ENCODE measurements at regions not wholly inside any gene's neighbourhood (a gene's known extent, or its start where the extent isn't known, plus 50 kb on each side); places are given as distances from the start of the nearest gene placed in this dataset.

GRCh38 chr9:2243666-2244555, 228.8 kb downstream of the SMARCA2 start:
- H3K27me3 Mint-ChIP-seq: peaks cover 13 to 52% (median 34%) of the 10 kb centered on the region in 3 donors

GRCh38 chr9:2247340-2247739, 232.2 kb downstream of the SMARCA2 start:
- no peak for DNase-seq
- Mint-ChIP-seq H3K4me1 (peaks cover 6 to 11% (median 8%) of the 10 kb centered on the region in 3 donors), H3K9me3 (peaks cover 0 to 14% (median 10%) of the 10 kb centered on the region in 7 donors), H3K27ac (no peak overlapping the region), H3K27me3 (peaks cover 13 to 58% (median 43%) of the 10 kb centered on the region in 3 donors), H3K36me3 (peaks cover 11 to 20% of the 10 kb centered on the region in 2 donors), H3K4me3 (no peak overlapping the region)
- no peak for ATAC-seq (ENCODE audit: low read depth in 2 of 2)

More at GRCh38 chr9:2243666-2244555, 228.8 kb downstream of the SMARCA2 start:
- Mint-ChIP-seq H3K36me3 (peaks cover 11 to 15% of the 10 kb centered on the region in 2 donors), H3K4me3 (peak overlapping the region in 1 of 8 donors; percentile 58), H3K9me3 (peaks cover 0 to 14% (median 10%) of the 10 kb centered on the region in 7 donors), H3K27ac (no peak overlapping the region), H3K4me1 (peaks cover 12 to 21% (median 21%) of the 10 kb centered on the region in 3 donors)
- ATAC-seq (ENCODE audit: low read depth in 2 of 2): no peak
- no peak for DNase-seq

GRCh38 chr9:2248768-2249265, 233.7 kb downstream of the SMARCA2 start:
- Mint-ChIP-seq H3K36me3 (peaks cover 11 to 23% of the 10 kb centered on the region in 2 donors), H3K4me3 (no peak overlapping the region), H3K27me3 (peaks cover under 1 to 44% (median 29%) of the 10 kb centered on the region in 3 donors), H3K9me3 (peaks cover 0 to 18% (median 14%) of the 10 kb centered on the region in 7 donors), H3K27ac (no peak overlapping the region), H3K4me1 (no peaks in the 10 kb centered on the region)
- ATAC-seq (ENCODE audit: low read depth in 2 of 2) (no peak), DNase-seq (no peak)

- H3K27me3 Mint-ChIP-seq: peaks cover 7 to 31% (median 23%) of the 10 kb centered on the region in 3 donors
- no peak overlapping the region for H3K4me3 Mint-ChIP-seq
- ATAC-seq (ENCODE audit: low read depth in 2 of 2) (no peak), DNase-seq (no peak)
- H3K36me3 Mint-ChIP-seq: peaks cover 0 to 12% of the 10 kb centered on the region in 2 donors
- H3K9me3 Mint-ChIP-seq: peaks cover 0 to 7% (median 0%) of the 10 kb centered on the region in 7 donors
- no peak overlapping the region for H3K27ac Mint-ChIP-seq
- peaks cover 8 to 16% (median 9%) of the 10 kb centered on the region in 3 donors for H3K4me1 Mint-ChIP-seq
These were observed 238.8 kb downstream of the SMARCA2 start for GRCh38 chr9:2253636-2254580.

GRCh38 chr9:2255128-2255527, 240.0 kb downstream of the SMARCA2 start:
- H3K27ac Mint-ChIP-seq: no peak overlapping the region
- H3K36me3 Mint-ChIP-seq: peaks cover 0 to 9% of the 10 kb centered on the region in 2 donors
- peaks cover 7 to 28% (median 22%) of the 10 kb centered on the region in 3 donors for H3K27me3 Mint-ChIP-seq
- H3K4me1 Mint-ChIP-seq: peaks cover 8 to 16% (median 9%) of the 10 kb centered on the region in 3 donors
- DNase-seq: no peak
- no peak overlapping the region for H3K4me3 Mint-ChIP-seq
- peaks cover 0 to 6% (median 0%) of the 10 kb centered on the region in 7 donors for H3K9me3 Mint-ChIP-seq
- no peak for ATAC-seq (ENCODE audit: low read depth in 2 of 2)

- Mint-ChIP-seq H3K4me3 (no peak overlapping the region), H3K9me3 (peaks cover 0 to 6% (median 0%) of the 10 kb centered on the region in 7 donors), H3K36me3 (peaks cover 0 to 6% of the 10 kb centered on the region in 2 donors), H3K27me3 (peaks cover 7 to 17% (median 14%) of the 10 kb centered on the region in 3 donors), H3K4me1 (peaks cover 8 to 16% (median 13%) of the 10 kb centered on the region in 3 donors), H3K27ac (no peak overlapping the region)
- ATAC-seq (ENCODE audit: low read depth in 2 of 2) (peak; percentile 90), DNase-seq (peak; percentile 37)
These were observed 242.2 kb downstream of the SMARCA2 start for GRCh38 chr9:2257248-2257929.

GRCh38 chr9:2260417-2261306, 245.5 kb downstream of the SMARCA2 start:
- no peak for ATAC-seq (ENCODE audit: low read depth in 2 of 2)
- H3K9me3 Mint-ChIP-seq: peaks cover 0 to 2% (median 0%) of the 10 kb centered on the region in 7 donors
- no peak overlapping the region for H3K27ac Mint-ChIP-seq
- H3K4me3 Mint-ChIP-seq: no peak overlapping the region
- H3K4me1 Mint-ChIP-seq: peaks cover 23 to 25% (median 24%) of the 10 kb centered on the region in 3 donors
- no peaks in the 10 kb centered on the region for H3K36me3 Mint-ChIP-seq
- no peak for DNase-seq
- H3K27me3 Mint-ChIP-seq: peaks cover 4 to 6% (median 5%) of the 10 kb centered on the region in 3 donors

GRCh38 chr9:2261421-2262103, 246.4 kb downstream of the SMARCA2 start:
- Mint-ChIP-seq H3K27me3 (no peaks in the 10 kb centered on the region), H3K4me3 (no peak overlapping the region), H3K27ac (no peak overlapping the region), H3K9me3 (no peaks in the 10 kb centered on the region), H3K4me1 (peaks cover 23 to 25% (median 24%) of the 10 kb centered on the region in 3 donors), H3K36me3 (no peaks in the 10 kb centered on the region)
- DNase-seq: no peak
- ATAC-seq (ENCODE audit: low read depth in 2 of 2): no peak

GRCh38 chr9:2262386-2263071, 247.4 kb downstream of the SMARCA2 start:
- ATAC-seq (ENCODE audit: low read depth in 2 of 2): no peak
- H3K27me3 Mint-ChIP-seq: no peaks in the 10 kb centered on the region
- H3K9me3 Mint-ChIP-seq: no peaks in the 10 kb centered on the region
- no peak for DNase-seq
- H3K36me3 Mint-ChIP-seq: no peaks in the 10 kb centered on the region
- peak overlapping the region in 1 of 8 donors; percentile 31 for H3K4me3 Mint-ChIP-seq
- peaks cover 17 to 19% (median 18%) of the 10 kb centered on the region in 3 donors for H3K4me1 Mint-ChIP-seq
- H3K27ac Mint-ChIP-seq: no peak overlapping the region

- no peaks in the 10 kb centered on the region for H3K27me3 Mint-ChIP-seq
- DNase-seq (no peak), ATAC-seq (ENCODE audit: low read depth in 2 of 2) (no peak)
- peaks cover 12 to 17% (median 14%) of the 10 kb centered on the region in 3 donors for H3K4me1 Mint-ChIP-seq
- H3K4me3 Mint-ChIP-seq: peak overlapping the region in 1 of 8 donors; percentile 31
- H3K9me3 Mint-ChIP-seq: no peaks in the 10 kb centered on the region
- H3K27ac Mint-ChIP-seq: peak overlapping the region in 1 of 6 donors; percentile 55
- H3K36me3 Mint-ChIP-seq: no peaks in the 10 kb centered on the region
These were observed 248.0 kb downstream of the SMARCA2 start for GRCh38 chr9:2263111-2263510.

- Mint-ChIP-seq H3K27ac (peak overlapping the region in 3 of 6 donors; percentile 55 to 88 (median 76)), H3K27me3 (no peaks in the 10 kb centered on the region), H3K36me3 (no peaks in the 10 kb centered on the region), H3K4me1 (peaks cover 10 to 17% (median 14%) of the 10 kb centered on the region in 3 donors), H3K4me3 (peak overlapping the region in 3 of 8 donors; percentile 2 to 22 (median 3)), H3K9me3 (no peaks in the 10 kb centered on the region)
- ATAC-seq (ENCODE audit: low read depth in 2 of 2): peak; percentile 47 to 58
- DNase-seq: peak; percentile 15
These were observed 248.5 kb downstream of the SMARCA2 start for GRCh38 chr9:2263665-2264064.
